Breast epithelium (tissue), 4 donors: ENCODE measurements at regions not wholly inside any gene's neighbourhood (a gene's known extent, or its start where the extent isn't known, plus 50 kb on each side); places are given as distances from the start of the nearest gene placed in this dataset.
A peak's percentile ranks its signal among the peaks of the same experiment; 100 is the strongest.

ENCODE experiments used
- DNase-seq, 2 donors: peaks; one replicate each; pipeline ENCODE4 v3.0.0-alpha.2; 2019; ENCODE audit warnings: low spot score in 2 of 2
- H3K27ac ChIP-seq, 2 donors: fragments of 200-600 bp; sonication (generic) in 1 of 2; one replicate each; pipeline ENCODE4 v1.5.1; 2016 to 2019; ENCODE audit warnings: mild to moderate bottlenecking in 1 of 2
- H3K27me3 ChIP-seq, 2 donors: fragments of 200-600 bp; sonication (generic) in 1 of 2; one replicate each; pipeline versions ENCODE4 v1.5.1 to v1.6.0; 2017 to 2019; ENCODE audit warnings: control low read depth in 1 of 2, mild to moderate bottlenecking in 1 of 2
- H3K36me3 ChIP-seq: fragments of 200-600 bp; one replicate; pipeline ENCODE4 v1.5.1; 2019
- H3K4me1 ChIP-seq, 2 donors: fragments of 200-600 bp; sonication (generic); one replicate each; pipeline ENCODE4 v1.5.1; 2016 to 2019; ENCODE audit warnings: control low read depth in 1 of 2
- H3K4me3 ChIP-seq, 3 donors: fragments of 200-600 bp; sonication (generic); 1 replicate in 2 of 3; 2 replicates in 1 of 3; pipeline ENCODE4 v1.5.1; 2016 to 2019; ENCODE audit warnings: mild to moderate bottlenecking in 3 of 3, moderate library complexity in 2 of 3
- H3K9me3 ChIP-seq, 2 donors: fragments of 200-600 bp; sonication (generic) in 1 of 2; one replicate each; pipeline ENCODE4 v1.5.1; 2016 to 2019; ENCODE audit warnings: control low read depth in 1 of 2
- CTCF ChIP-seq, 3 donors: fragments of 450-650 bp; IDR thresholded peaks; one replicate each; pipeline ENCODE4 v1.5.1; 2016 to 2017; ENCODE audit warnings: antibody characterized with exemption in 3 of 3, mild to moderate bottlenecking in 3 of 3, moderate library complexity in 3 of 3
- POLR2A ChIP-seq: fragments of 450-650 bp; IDR thresholded peaks from one replicate; pipeline ENCODE4 v1.6.1; 2016; ENCODE audit warnings: antibody characterized with exemption, mild to moderate bottlenecking, moderate library complexity
- POLR2AphosphoS5 ChIP-seq, 3 donors: sonication (generic); formaldehyde crosslinking; IDR thresholded peaks; one replicate each; pipeline ENCODE4 v1.6.1; 2017; ENCODE audit warnings: antibody characterized with exemption in 3 of 3
- intact Hi-C: fragments of 100-400 bp; cut with DNase I; formaldehyde crosslinking; loops from one replicate; pipeline ENCODE4 v1.15.1; 2023; ENCODE audit warnings: low total_unique reads

DNA sequence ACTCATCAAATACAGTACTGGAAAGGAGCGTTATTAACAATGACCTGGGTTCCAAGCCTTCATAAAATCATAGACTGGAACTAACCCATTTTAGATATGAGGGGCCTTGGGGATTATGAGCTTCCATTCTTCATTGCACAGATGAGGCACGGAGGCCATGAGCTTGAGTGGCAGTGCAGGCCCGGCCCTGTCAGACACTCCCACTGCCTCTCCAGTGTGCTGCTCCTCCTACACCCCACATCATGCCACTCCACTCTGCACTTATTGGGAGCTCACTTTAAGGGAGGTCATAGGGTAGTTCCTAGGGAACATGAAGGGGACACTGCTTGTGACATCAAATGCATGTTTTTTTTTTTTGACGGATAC lies 77.9 kb downstream of the TSN start:
- DNase-seq: no peak
- H3K4me1 ChIP-seq: no peaks in the 10 kb centered on the region
- intact Hi-C loops: no loop called here
- H3K4me3 ChIP-seq: no peak overlapping the region
- TF ChIP-seq CTCF (IDR thresholded peaks at IDR 0.05) (no peak), POLR2AphosphoS5 (IDR thresholded peaks at IDR 0.05) (no peak), POLR2A (no peak)
- H3K9me3 ChIP-seq: no peaks in the 10 kb centered on the region
- no peaks in the 10 kb centered on the region for H3K27me3 ChIP-seq
- H3K27ac ChIP-seq: no peak overlapping the region
- no peaks in the 10 kb centered on the region for H3K36me3 ChIP-seq

- Histone ChIP-seq H3K36me3 (no peaks in the 10 kb centered on the region), H3K27me3 (no peaks in the 10 kb centered on the region), H3K9me3 (no peaks in the 10 kb centered on the region), H3K4me3 (no peak overlapping the region), H3K4me1 (no peaks in the 10 kb centered on the region), H3K27ac (peak overlapping the region in 1 of 2 donors; percentile 7)
- intact Hi-C loops: no loop called here
- TF ChIP-seq CTCF (IDR thresholded peaks at IDR 0.05) (no peak), POLR2A (no peak), POLR2AphosphoS5 (IDR thresholded peaks at IDR 0.05) (no peak)
- no peak for DNase-seq
Measured at GRCh38 chr2:121836611-121837010, 81.2 kb downstream of the TSN start.

DNA sequence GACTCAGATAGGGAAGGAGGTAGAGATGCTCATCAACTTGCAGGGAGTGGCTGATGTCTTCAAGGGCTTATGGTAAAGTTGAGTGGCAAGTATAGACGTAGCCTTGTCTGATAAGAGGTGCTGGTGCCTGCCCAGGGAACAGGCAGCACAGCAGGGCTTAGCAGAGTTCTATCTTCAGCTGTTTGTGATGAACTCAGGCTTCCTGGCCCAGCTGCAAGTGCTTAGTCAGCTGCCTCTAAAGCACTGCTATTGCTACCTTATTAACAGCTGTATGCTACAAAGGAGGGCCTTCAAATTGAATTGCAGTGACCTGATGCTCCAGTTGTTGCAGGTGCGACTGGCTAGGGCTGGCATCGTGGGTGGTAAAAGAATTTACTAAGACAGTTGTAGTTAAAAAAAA lies 82.1 kb downstream of the TSN start:
- no peak for DNase-seq
- Histone ChIP-seq H3K27ac (no peak overlapping the region), H3K4me1 (no peaks in the 10 kb centered on the region), H3K4me3 (no peak overlapping the region), H3K27me3 (no peaks in the 10 kb centered on the region), H3K9me3 (no peaks in the 10 kb centered on the region), H3K36me3 (no peaks in the 10 kb centered on the region)
- TF ChIP-seq POLR2AphosphoS5 (IDR thresholded peaks at IDR 0.05): no peak
- no peak for TF ChIP-seq CTCF (IDR thresholded peaks at IDR 0.05)
- TF ChIP-seq POLR2A: no peak
- intact Hi-C loops: no loop called here

DNA sequence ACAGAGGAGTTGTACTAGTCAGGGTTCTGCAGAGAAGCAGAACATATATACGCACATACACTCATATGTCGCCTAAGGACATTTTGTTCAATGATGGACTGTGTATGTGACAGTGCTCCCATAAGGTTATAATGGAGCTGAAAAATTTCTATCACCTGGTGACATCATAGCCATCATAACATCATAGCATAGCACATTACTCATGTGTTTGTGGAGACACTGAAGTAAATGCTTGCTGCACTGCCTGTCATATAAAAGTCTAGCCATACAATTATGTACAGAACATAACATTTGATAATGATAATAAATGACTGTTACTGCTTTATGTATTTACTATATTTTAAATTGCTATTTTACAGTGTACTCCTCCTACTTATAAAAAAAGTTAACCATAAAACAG lies 83.1 kb downstream of the TSN start:
- no peaks in the 10 kb centered on the region for H3K27me3 ChIP-seq
- no peak for DNase-seq
- no peak overlapping the region for H3K4me3 ChIP-seq
- no peak overlapping the region for H3K27ac ChIP-seq
- H3K9me3 ChIP-seq: no peaks in the 10 kb centered on the region
- TF ChIP-seq POLR2A (no peak), CTCF (IDR thresholded peaks at IDR 0.05) (no peak), POLR2AphosphoS5 (IDR thresholded peaks at IDR 0.05) (no peak)
- H3K36me3 ChIP-seq: no peaks in the 10 kb centered on the region
- intact Hi-C loops: no loop called here
- H3K4me1 ChIP-seq: no peaks in the 10 kb centered on the region

GRCh38 chr2:121839584-121839983 lies 84.1 kb downstream of the TSN start:
- no peaks in the 10 kb centered on the region for H3K4me1 ChIP-seq
- TF ChIP-seq POLR2A: no peak
- no peak for TF ChIP-seq POLR2AphosphoS5 (IDR thresholded peaks at IDR 0.05)
- no peak for TF ChIP-seq CTCF (IDR thresholded peaks at IDR 0.05)
- intact Hi-C loops: no loop called here

More at GRCh38 chr2:121839584-121839983, 84.1 kb downstream of the TSN start:
- Histone ChIP-seq H3K27ac (no peak overlapping the region), H3K9me3 (no peaks in the 10 kb centered on the region), H3K27me3 (no peaks in the 10 kb centered on the region), H3K4me3 (no peak overlapping the region), H3K36me3 (no peaks in the 10 kb centered on the region)
- DNase-seq: no peak
